GM18517 (cell line): ENCODE measurements at regions not wholly inside any gene's neighbourhood (a gene's known extent, or its start where the extent isn't known, plus 50 kb on each side); places are given as distances from the start of the nearest gene placed in this dataset.

Experiments used
- ATAC-seq: cut with Tn5 transposase; IDR thresholded peaks from one replicate; pipeline ENCODE4 v1.9.1; 2021; ENCODE audit warnings: mild to moderate bottlenecking, moderate library complexity; ENCODE audit not compliant: unreplicated experiment

- no peak for ATAC-seq
These were observed 208.4 kb downstream of the MYLK4 start for GRCh38 chr6:2542101-2542857.

GRCh38 chr6:2536451-2536850 lies 214.3 kb downstream of the MYLK4 start:
- no peak for ATAC-seq

- no peak for ATAC-seq
These were observed 215.2 kb downstream of the MYLK4 start for GRCh38 chr6:2535506-2535905.

- ATAC-seq = no peak
These were observed 216.2 kb downstream of the MYLK4 start for GRCh38 chr6:2534406-2535042.

GRCh38 chr6:2531426-2532215 lies 219.1 kb downstream of the MYLK4 start:
- ATAC-seq = no peak

GRCh38 chr6:2529211-2529719 lies 221.5 kb downstream of the MYLK4 start:
- ATAC-seq = no peak

GRCh38 chr6:2528156-2528555 lies 222.6 kb downstream of the MYLK4 start:
- no peak for ATAC-seq

GRCh38 chr6:2526766-2527165 lies 224.0 kb downstream of the MYLK4 start:
- no peak for ATAC-seq

- ATAC-seq = no peak
These were observed 226.6 kb downstream of the MYLK4 start for GRCh38 chr6:2524090-2524489.

- ATAC-seq = no peak
These were observed 227.7 kb downstream of the MYLK4 start for GRCh38 chr6:2523061-2523460.

GRCh38 chr6:2522521-2522920 lies 228.2 kb downstream of the MYLK4 start:
- ATAC-seq = no peak

- no peak for ATAC-seq
These were observed 232.8 kb downstream of the MYLK4 start for GRCh38 chr6:2517855-2518473.

- ATAC-seq = no peak
These were observed 233.3 kb downstream of the MYLK4 start for GRCh38 chr6:2517401-2517800.

- ATAC-seq = no peak
These were observed 234.7 kb downstream of the MYLK4 start for GRCh38 chr6:2516059-2516458.

GRCh38 chr6:2514965-2515543 lies 235.7 kb downstream of the MYLK4 start:
- ATAC-seq = no peak

- no peak for ATAC-seq
These were observed 237.9 kb downstream of the MYLK4 start for GRCh38 chr6:2512802-2513201.

GRCh38 chr6:2510316-2510715 lies 240.4 kb downstream of the MYLK4 start:
- ATAC-seq = no peak

- ATAC-seq = no peak
These were observed 241.0 kb downstream of the MYLK4 start for GRCh38 chr6:2509711-2510110.

GRCh38 chr6:2508071-2508470 lies 242.7 kb downstream of the MYLK4 start:
- ATAC-seq = no peak

GRCh38 chr6:2507521-2508037 lies 243.1 kb downstream of the MYLK4 start:
- no peak for ATAC-seq

- no peak for ATAC-seq
These were observed 243.7 kb downstream of the MYLK4 start for GRCh38 chr6:2507016-2507415.
